Brain microvascular endothelial cell (primary cell): ENCODE measurements at regions not wholly inside any gene's neighbourhood (a gene's known extent, or its start where the extent isn't known, plus 50 kb on each side); places are given as distances from the start of the nearest gene placed in this dataset.
A peak's percentile ranks its signal among the peaks of the same experiment; 100 is the strongest.

Experiments used
- DNase-seq: peaks from one replicate; pipeline ENCODE4 v3.0.0-alpha.2; 2020
- H3K27ac ChIP-seq: fragments of 250-450 bp; sonication (Bioruptor Pico); 2 replicates; pipeline ENCODE4 v1.5.1; 2020; ENCODE audit warnings: mild to moderate bottlenecking, moderate library complexity
- H3K27me3 ChIP-seq: fragments of 250-450 bp; sonication (Bioruptor Pico); replicated peaks from 2 replicates; pipeline ENCODE4 v1.5.1; 2020; ENCODE audit warnings: mild to moderate bottlenecking
- H3K36me3 ChIP-seq: fragments of 250-450 bp; sonication (Bioruptor Pico); replicated peaks from 2 replicates; pipeline ENCODE4 v1.5.1; 2020; ENCODE audit warnings: mild to moderate bottlenecking
- H3K4me3 ChIP-seq: 2 replicates; pipeline ENCODE4 v1.5.1; 2011; ENCODE audit warnings: low read depth, mild to moderate bottlenecking, control low read depth, low read length, moderate library complexity
- CTCF ChIP-seq: IDR thresholded peaks from 2 replicates; pipeline ENCODE4 v1.5.1; 2011; ENCODE audit warnings: low read depth, mild to moderate bottlenecking, moderate library complexity, low read length, control low read depth, inconsistent platforms; ENCODE audit errors: missing control alignments
- in situ Hi-C: cut with HindIII; loops from 2 replicates; pipeline ENCODE4 v1.10.0; 2017; ENCODE audit warnings: low sequenced_read_pairs, low pct_ligation_motif_present

- no peak overlapping the region for H3K4me3 ChIP-seq
- H3K27ac ChIP-seq, result no peak overlapping the region
- H3K36me3 ChIP-seq, result no peaks in the 10 kb centered on the region
- no peak for DNase-seq
- in situ Hi-C loops, result no loop called here
- no peak for TF ChIP-seq CTCF
- no peaks in the 10 kb centered on the region for H3K27me3 ChIP-seq
Measured at GRCh38 chr10:6660460-6660859, 80.4 kb upstream of the PRKCQ start.

GRCh38 chr10:6659451-6659850 lies 79.4 kb upstream of the PRKCQ start:
- DNase-seq, result peak; percentile 6
- Histone ChIP-seq H3K4me3 (no peak overlapping the region), H3K27me3 (no peaks in the 10 kb centered on the region), H3K36me3 (no peaks in the 10 kb centered on the region), H3K27ac (no peak overlapping the region)
- no peak for TF ChIP-seq CTCF
- in situ Hi-C loops, result no loop called here

GRCh38 chr10:6657669-6658068 lies 77.6 kb upstream of the PRKCQ start:
- no peak overlapping the region for H3K27ac ChIP-seq
- no peak for TF ChIP-seq CTCF
- H3K4me3 ChIP-seq, result no peak overlapping the region
- no peaks in the 10 kb centered on the region for H3K27me3 ChIP-seq
- in situ Hi-C loops, result no loop called here
- no peak for DNase-seq
- H3K36me3 ChIP-seq, result no peaks in the 10 kb centered on the region

- Histone ChIP-seq H3K27ac (no peak overlapping the region), H3K36me3 (no peaks in the 10 kb centered on the region), H3K4me3 (no peak overlapping the region), H3K27me3 (no peaks in the 10 kb centered on the region)
- DNase-seq, result no peak
- in situ Hi-C loops, result no loop called here
- TF ChIP-seq CTCF, result no peak
Measured at GRCh38 chr10:6657196-6657595, 77.1 kb upstream of the PRKCQ start.

GRCh38 chr10:6654571-6654970 lies 74.5 kb upstream of the PRKCQ start:
- no peak for DNase-seq
- in situ Hi-C loops, result no loop called here
- no peak for TF ChIP-seq CTCF

GRCh38 chr10:6650586-6650985 lies 70.5 kb upstream of the PRKCQ start:
- no peak for TF ChIP-seq CTCF
- Histone ChIP-seq H3K27ac (no peak overlapping the region), H3K36me3 (no peaks in the 10 kb centered on the region), H3K4me3 (no peak overlapping the region), H3K27me3 (no peaks in the 10 kb centered on the region)
- in situ Hi-C loops, result no loop called here
- no peak for DNase-seq

More at GRCh38 chr10:6654571-6654970, 74.5 kb upstream of the PRKCQ start:
- Histone ChIP-seq H3K36me3 (no peaks in the 10 kb centered on the region), H3K27ac (no peak overlapping the region), H3K27me3 (no peaks in the 10 kb centered on the region), H3K4me3 (no peak overlapping the region)
